ENCODE measurements at regions not wholly inside any gene's neighbourhood (a gene's known extent, or its start where the extent isn't known, plus 50 kb on each side); places are given as distances from the start of the nearest gene placed in this dataset.

- TF ChIP-seq CTCF (IDR thresholded peaks at IDR 0.05; ENCODE audit: low read depth, low read length), result no peak
- no peak for TF ChIP-seq EZH2phosphoT487 (IDR thresholded peaks at IDR 0.05; ENCODE audit: low read depth)
Observed at GRCh38 chr5:39475159-39475571, 50.4 kb upstream of the DAB2 start.

Measured in OCI-LY3 (cell line).